ENCODE measurements at regions not wholly inside any gene's neighbourhood (a gene's known extent, or its start where the extent isn't known, plus 50 kb on each side); places are given as distances from the start of the nearest gene placed in this dataset.
"Not testable (repeated sequence)": the region's sequence is repeated elsewhere in the genome, so short reads cannot be mapped to it uniquely, and the experiment has no call there.

GRCh38 chrX:1085871-1086270 lies 126.6 kb downstream of the CRLF2 start:
- H3K27ac Mint-ChIP-seq, H3K4me3 Mint-ChIP-seq, H3K36me3 Mint-ChIP-seq, H3K4me1 Mint-ChIP-seq: not testable (repeated sequence)
- peaks cover 15% of the 10 kb centered on the region for H3K9me3 Mint-ChIP-seq
- peaks cover 17% of the 10 kb centered on the region for H3K27me3 Mint-ChIP-seq

GRCh38 chrX:1084689-1085088 lies 127.8 kb downstream of the CRLF2 start:
- peaks cover 17% of the 10 kb centered on the region for H3K27me3 Mint-ChIP-seq
- H3K4me3 Mint-ChIP-seq = no peak overlapping the region
- peaks cover 15% of the 10 kb centered on the region for H3K9me3 Mint-ChIP-seq
- peaks cover 4% of the 10 kb centered on the region for H3K36me3 Mint-ChIP-seq
- no peak overlapping the region for H3K27ac Mint-ChIP-seq
- no peaks in the 10 kb centered on the region for H3K4me1 Mint-ChIP-seq

- no peaks in the 10 kb centered on the region for H3K36me3 Mint-ChIP-seq
- peak overlapping the region; percentile 66 for H3K4me3 Mint-ChIP-seq
- H3K4me1 Mint-ChIP-seq = peaks cover 10% of the 10 kb centered on the region
- H3K27ac Mint-ChIP-seq = no peak overlapping the region
- peaks cover 13% of the 10 kb centered on the region for H3K27me3 Mint-ChIP-seq
- H3K9me3 Mint-ChIP-seq = peaks cover 9% of the 10 kb centered on the region
Measured at GRCh38 chrX:1076871-1077651, 135.4 kb downstream of the CRLF2 start.

DNA sequence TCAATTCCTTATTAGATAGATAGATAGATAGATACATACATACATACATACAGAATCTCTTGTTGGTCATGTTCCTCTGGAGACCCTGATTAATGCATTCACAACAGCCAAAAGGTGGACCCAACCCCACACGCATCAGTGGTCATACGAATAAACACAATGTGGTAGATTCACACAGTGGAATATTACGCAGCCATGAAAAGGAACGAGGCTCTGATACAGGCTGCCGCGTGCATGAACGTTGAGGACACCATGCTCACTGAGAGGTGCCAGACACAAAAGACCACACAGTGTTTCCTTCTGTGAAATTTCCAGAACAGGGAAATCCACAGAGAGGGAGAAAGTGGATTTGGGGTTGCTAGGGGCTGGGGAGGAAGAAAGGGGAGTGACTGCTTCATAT lies 136.7 kb downstream of the CRLF2 start:
- Mint-ChIP-seq H3K27ac (no peak overlapping the region), H3K36me3 (no peaks in the 10 kb centered on the region), H3K9me3 (peaks cover 9% of the 10 kb centered on the region), H3K4me3 (no peak overlapping the region), H3K27me3 (peaks cover 13% of the 10 kb centered on the region), H3K4me1 (peaks cover 10% of the 10 kb centered on the region)

DNA sequence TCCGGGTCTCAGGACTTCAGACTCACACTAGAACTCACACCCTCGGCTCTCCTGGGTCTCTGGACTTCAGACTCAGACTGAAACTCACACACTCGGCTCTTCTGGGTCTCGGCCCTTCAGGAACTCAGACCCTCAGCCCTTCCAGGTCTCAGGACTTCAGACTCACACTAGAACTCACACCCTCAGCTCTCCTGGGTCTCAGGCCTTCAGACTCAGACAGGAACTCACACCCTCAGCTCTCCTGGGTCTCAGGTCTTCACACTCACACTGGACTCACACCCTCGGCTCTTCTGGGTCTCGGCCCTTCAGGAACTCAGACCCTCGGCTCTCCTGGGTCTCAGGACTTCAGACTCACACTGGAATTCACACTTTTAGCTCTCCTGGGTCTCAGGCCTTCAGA lies 137.3 kb downstream of the CRLF2 start:
- peaks cover 9% of the 10 kb centered on the region for H3K9me3 Mint-ChIP-seq
- no peak overlapping the region for H3K27ac Mint-ChIP-seq
- no peak overlapping the region for H3K4me3 Mint-ChIP-seq

GRCh38 chrX:1074755-1075154 lies 137.7 kb downstream of the CRLF2 start:
- Mint-ChIP-seq H3K9me3 (peaks cover 9% of the 10 kb centered on the region), H3K4me1 (peaks cover 10% of the 10 kb centered on the region), H3K4me3 (no peak overlapping the region), H3K27me3 (peaks cover 13% of the 10 kb centered on the region), H3K27ac (no peak overlapping the region), H3K36me3 (peaks cover 1% of the 10 kb centered on the region)

More for the DNA sequence above, 137.3 kb downstream of the CRLF2 start:
- H3K27me3 Mint-ChIP-seq = peaks cover 13% of the 10 kb centered on the region
- peaks cover 1% of the 10 kb centered on the region for H3K36me3 Mint-ChIP-seq
- peaks cover 10% of the 10 kb centered on the region for H3K4me1 Mint-ChIP-seq

- Mint-ChIP-seq H3K27me3 (peaks cover 13% of the 10 kb centered on the region), H3K4me1 (peaks cover 10% of the 10 kb centered on the region), H3K36me3 (peaks cover 1% of the 10 kb centered on the region), H3K4me3 (no peak overlapping the region), H3K9me3 (peaks cover 9% of the 10 kb centered on the region), H3K27ac (no peak overlapping the region)
Measured at GRCh38 chrX:1074172-1074571, 138.3 kb downstream of the CRLF2 start.

- Mint-ChIP-seq H3K9me3 (peaks cover 9% of the 10 kb centered on the region), H3K36me3 (peaks cover 1% of the 10 kb centered on the region), H3K27me3 (peaks cover 13% of the 10 kb centered on the region), H3K4me1 (peaks cover 10% of the 10 kb centered on the region), H3K27ac (no peak overlapping the region), H3K4me3 (no peak overlapping the region)
Measured at GRCh38 chrX:1072637-1073377, 139.6 kb downstream of the CRLF2 start.

- Mint-ChIP-seq H3K27me3 (peaks cover 8% of the 10 kb centered on the region), H3K4me1 (no peaks in the 10 kb centered on the region), H3K4me3 (no peak overlapping the region), H3K36me3 (peaks cover 1% of the 10 kb centered on the region), H3K27ac (no peak overlapping the region), H3K9me3 (peaks cover 9% of the 10 kb centered on the region)
Measured at GRCh38 chrX:1071351-1071750, 141.1 kb downstream of the CRLF2 start.

- Mint-ChIP-seq H3K36me3 (no peaks in the 10 kb centered on the region), H3K27me3 (no peaks in the 10 kb centered on the region), H3K4me1 (no peaks in the 10 kb centered on the region), H3K9me3 (peaks cover 16% of the 10 kb centered on the region), H3K27ac (no peak overlapping the region), H3K4me3 (no peak overlapping the region)
Measured at GRCh38 chrX:1062351-1062750, 150.1 kb downstream of the CRLF2 start.

- no peak overlapping the region for H3K27ac Mint-ChIP-seq
- no peak overlapping the region for H3K4me3 Mint-ChIP-seq
- no peaks in the 10 kb centered on the region for H3K4me1 Mint-ChIP-seq
- H3K36me3 Mint-ChIP-seq = no peaks in the 10 kb centered on the region
- no peaks in the 10 kb centered on the region for H3K27me3 Mint-ChIP-seq
- peaks cover 16% of the 10 kb centered on the region for H3K9me3 Mint-ChIP-seq
Measured at GRCh38 chrX:1060562-1060960, 151.9 kb downstream of the CRLF2 start.

GRCh38 chrX:1059576-1060561 lies 152.6 kb downstream of the CRLF2 start:
- Mint-ChIP-seq H3K27me3 (no peaks in the 10 kb centered on the region), H3K36me3 (no peaks in the 10 kb centered on the region), H3K9me3 (peaks cover 16% of the 10 kb centered on the region)

GRCh38 chrX:1053600-1053999 lies 158.8 kb downstream of the CRLF2 start:
- not testable (repeated sequence) for H3K4me1 Mint-ChIP-seq, H3K36me3 Mint-ChIP-seq, H3K27ac Mint-ChIP-seq, H3K9me3 Mint-ChIP-seq, H3K4me3 Mint-ChIP-seq, H3K27me3 Mint-ChIP-seq

More at GRCh38 chrX:1059576-1060561, 152.6 kb downstream of the CRLF2 start:
- Mint-ChIP-seq H3K4me1 (no peaks in the 10 kb centered on the region), H3K27ac (no peak overlapping the region), H3K4me3 (no peak overlapping the region)

DNA sequence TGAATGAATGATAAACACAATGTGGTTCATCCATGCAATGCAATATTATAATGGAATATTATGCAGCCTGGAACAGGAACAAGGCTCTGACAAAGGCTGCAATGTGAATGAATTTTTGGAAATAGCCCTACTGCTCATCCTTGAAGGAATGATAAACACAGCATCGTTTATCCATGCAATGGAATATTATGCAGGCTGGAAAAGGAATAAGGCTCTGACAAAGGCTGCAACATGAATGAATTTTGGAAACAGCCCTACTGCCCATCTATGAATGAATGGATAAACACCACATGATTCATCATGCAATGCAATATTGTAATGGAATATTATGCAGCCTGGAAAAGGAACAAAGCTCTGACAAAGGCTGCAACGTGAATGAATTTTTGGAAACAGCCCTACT lies 159.4 kb downstream of the CRLF2 start:
- Mint-ChIP-seq H3K4me1 (no peaks in the 10 kb centered on the region), H3K9me3 (no peaks in the 10 kb centered on the region), H3K4me3 (no peak overlapping the region), H3K27me3 (no peaks in the 10 kb centered on the region), H3K36me3 (no peaks in the 10 kb centered on the region), H3K27ac (no peak overlapping the region)

DNA sequence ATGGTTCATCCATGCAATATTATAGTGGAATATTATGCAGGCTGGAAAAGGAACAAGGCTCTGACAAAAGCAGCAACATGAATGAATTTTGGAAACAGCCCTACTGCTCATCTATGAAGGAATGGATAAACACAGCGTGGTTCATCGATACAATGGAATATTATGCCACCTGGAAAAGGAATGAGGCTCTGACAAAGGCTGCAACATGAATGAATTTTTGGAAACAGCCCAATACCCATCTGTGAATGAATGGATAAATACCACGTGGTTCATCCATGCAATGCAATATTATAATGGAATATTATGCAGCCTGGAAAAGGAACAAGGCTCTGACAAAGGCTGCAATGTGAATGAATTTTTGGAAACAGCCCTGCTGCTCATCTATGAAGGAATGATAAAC lies 160.4 kb downstream of the CRLF2 start:
- H3K36me3 Mint-ChIP-seq = no peaks in the 10 kb centered on the region
- no peak overlapping the region for H3K27ac Mint-ChIP-seq
- H3K9me3 Mint-ChIP-seq = no peaks in the 10 kb centered on the region
- H3K4me3 Mint-ChIP-seq = no peak overlapping the region
- H3K4me1 Mint-ChIP-seq = no peaks in the 10 kb centered on the region
- H3K27me3 Mint-ChIP-seq = no peaks in the 10 kb centered on the region

Measured in activated naive CD4-positive, alpha-beta T cell treated with anti-CD3 and anti-CD28 coated beads, Interleukin-2, amount 50 U/mL, for 24 hours (primary cell).